Endothelial cell of umbilical vein (primary cell): ENCODE measurements at regions not wholly inside any gene's neighbourhood (a gene's known extent, or its start where the extent isn't known, plus 50 kb on each side); places are given as distances from the start of the nearest gene placed in this dataset.

Experiments used
- BruUV-seq: library from RNA; stranded (reverse); fragments of 400-500 nt; replicated peaks from 2 replicates; lab custom pipeline; 2021; lab: Mats Ljungman, UMichigan
- CTCF ChIA-PET: fragments of 300-600, 350-600 bp; sonication (Branson Sonifier 250); formaldehyde crosslinking; loops from one replicate; lab custom pipeline; 2021; ENCODE audit warnings: antibody characterized with exemption, inconsistent platforms; lab: Charles Lee
- POLR2A ChIA-PET: fragments of 300-600, 350-600 bp; sonication (Branson Sonifier 250); formaldehyde crosslinking; loops from one replicate; lab custom pipeline; 2021; ENCODE audit warnings: antibody characterized with exemption, inconsistent platforms; lab: Charles Lee
- DNase-seq: peaks from one replicate; pipeline ENCODE4 v3.0.0-alpha.2; 2011; ENCODE audit warnings: low read depth, low spot score
- FAIRE-seq: peaks from 2 replicates; lab custom pipeline; 2011; peaks lifted over from hg19 to GRCh38; lab: Jason Lieb, UNC
- H2AFZ ChIP-seq: 2 replicates; pipeline ENCODE4 v1.6.0; 2012; ENCODE audit warnings: low read depth, low read length, control low read depth, inconsistent platforms
- H3K27ac ChIP-seq: 2 replicates; pipeline ENCODE4 v1.5.1; 2011; ENCODE audit warnings: low read depth, mild to moderate bottlenecking, control low read depth, low read length, moderate library complexity; ENCODE audit not compliant: insufficient read depth
- H3K27me3 ChIP-seq, 2 experiments: 2 replicates each; pipeline versions ENCODE4 v1.6.0 to v1.6.1; 2011; ENCODE audit warnings: low read length in 2 of 2, mixed read lengths in 1 of 2; ENCODE audit not compliant: control insufficient read depth in 2 of 2, insufficient read depth in 2 of 2
- H3K36me3 ChIP-seq, 2 experiments: 2 replicates in 1 of 2; 3 replicates in 1 of 2; pipeline ENCODE4 v1.5.1; 2011; ENCODE audit warnings: low read length in 2 of 2, mild to moderate bottlenecking in 1 of 2, moderate library complexity in 1 of 2; ENCODE audit not compliant: control insufficient read depth in 2 of 2, insufficient read depth in 2 of 2; ENCODE audit errors: extremely low read depth in 1 of 2
- H3K4me1 ChIP-seq: 3 replicates; pipeline ENCODE4 v1.5.1; 2011; ENCODE audit warnings: mild to moderate bottlenecking, low read length; ENCODE audit not compliant: control insufficient read depth, insufficient read depth; ENCODE audit errors: extremely low read depth
- H3K4me2 ChIP-seq: 2 replicates; pipeline ENCODE4 v1.6.1; 2011; ENCODE audit warnings: low read length, control low read depth, mixed read lengths; ENCODE audit not compliant: insufficient read depth
- H3K4me3 ChIP-seq, 3 experiments: fragments of 200-600 bp in 1 of 3; sonication (generic), shearing (Covaris generic) in 1 of 3; replicated peaks in 1 of 3; 2 replicates each; pipeline ENCODE4 v1.5.1; 2011 to 2016; ENCODE audit warnings: control low read depth in 3 of 3, low read length in 3 of 3, mild to moderate bottlenecking in 2 of 3, inconsistent platforms in 1 of 3, low read depth in 1 of 3, moderate library complexity in 1 of 3; ENCODE audit not compliant: insufficient read depth in 1 of 3
- H3K79me2 ChIP-seq: 2 replicates; pipeline ENCODE4 v1.6.0; 2012; ENCODE audit warnings: low read length, inconsistent platforms; ENCODE audit not compliant: control insufficient read depth, insufficient read depth
- H3K9ac ChIP-seq: replicated peaks from 2 replicates; pipeline ENCODE3; 2011; ENCODE audit warnings: low read length, control low read depth; ENCODE audit not compliant: insufficient read depth; ENCODE audit errors: extremely low read depth
- H3K9me1 ChIP-seq: replicated peaks from 3 replicates; pipeline ENCODE4 v1.6.0; 2011; ENCODE audit warnings: mild to moderate bottlenecking, low read length; ENCODE audit not compliant: control insufficient read depth, insufficient read depth; ENCODE audit errors: extremely low read depth
- H3K9me3 ChIP-seq: replicated peaks from 2 replicates; pipeline ENCODE4 v1.5.1; 2012; ENCODE audit warnings: low read length, inconsistent platforms; ENCODE audit not compliant: control insufficient read depth, insufficient read depth
- H4K20me1 ChIP-seq: replicated peaks from 2 replicates; pipeline ENCODE3; 2011; ENCODE audit warnings: mild to moderate bottlenecking, low read length; ENCODE audit not compliant: control insufficient read depth, insufficient read depth; ENCODE audit errors: extremely low read depth
- CTCF ChIP-seq, 2 donors: IDR thresholded peaks; 1 replicate in 1 of 2; 2 replicates in 1 of 2; pipeline ENCODE4 v1.5.1; 2011; ENCODE audit warnings: low read length in 2 of 2, mild to moderate bottlenecking in 2 of 2, moderate library complexity in 2 of 2, control low read depth in 1 of 2, inconsistent platforms in 1 of 2, low read depth in 1 of 2; ENCODE audit not compliant: insufficient read depth in 1 of 2; ENCODE audit errors: extremely low read depth in 1 of 2
- EZH2 ChIP-seq: IDR thresholded peaks from 2 replicates; pipeline ENCODE4 v1.6.1; 2012; ENCODE audit warnings: borderline replicate concordance, low read depth, mild to moderate bottlenecking, moderate library complexity, low read length, inconsistent platforms; ENCODE audit not compliant: severe bottlenecking
- FOS ChIP-seq: IDR thresholded peaks from 2 replicates; pipeline ENCODE4 v1.6.1; 2011; ENCODE audit warnings: mild to moderate bottlenecking, low read length, moderate library complexity, borderline replicate concordance; ENCODE audit not compliant: insufficient read depth
- GATA2 ChIP-seq: IDR thresholded peaks from 2 replicates; pipeline ENCODE4 v1.7.0; 2011; ENCODE audit warnings: low read depth, mild to moderate bottlenecking, moderate library complexity, mixed read lengths, low read length; ENCODE audit not compliant: insufficient read length, insufficient read depth
- JUN ChIP-seq: IDR thresholded peaks from 2 replicates; pipeline ENCODE4 v1.6.1; 2011; ENCODE audit warnings: borderline replicate concordance, low read depth; ENCODE audit not compliant: insufficient read length, insufficient read depth
- MAX ChIP-seq: IDR thresholded peaks from 2 replicates; pipeline ENCODE4 v1.6.1; 2011; ENCODE audit not compliant: insufficient read depth, insufficient read length
- MYC ChIP-seq: IDR thresholded peaks from one replicate; pipeline ENCODE4 v1.6.1; 2011; ENCODE audit warnings: mild to moderate bottlenecking, low read depth, low read length
- POLR2A ChIP-seq: IDR thresholded peaks from 2 replicates; pipeline ENCODE4 v1.6.1; 2012; ENCODE audit warnings: low read depth, mild to moderate bottlenecking, control low read depth, low read length
- POLR2AphosphoS5 ChIP-seq: IDR thresholded peaks from 2 replicates; pipeline ENCODE4 v1.6.1; 2012; ENCODE audit warnings: low read depth, mild to moderate bottlenecking, control low read depth, low read length, moderate library complexity; ENCODE audit not compliant: insufficient read depth
- dilution Hi-C: fragments of 300-500 bp; cut with MboI; formaldehyde crosslinking; loops from one replicate; pipeline ENCODE4 v1.15.0; 2019; ENCODE audit warnings: low sequenced_read_pairs; ENCODE audit not compliant: extremely low pct_ligation_motif_present
- intact Hi-C: fragments of 100-400 bp; cut with micrococcal nuclease; formaldehyde crosslinking; loops from one replicate; pipeline ENCODE4 v1.10.0; 2022

GRCh38 chr3:21042184-21042583, 708.8 kb downstream of the ZNF385D start:
- no peaks in the 10 kb centered on the region for H3K36me3 ChIP-seq
- no peaks in the 10 kb centered on the region for H4K20me1 ChIP-seq
- H3K9me3 ChIP-seq: no peaks in the 10 kb centered on the region
- no peaks in the 10 kb centered on the region for H3K27me3 ChIP-seq
- dilution Hi-C loops: no loop called here
- TF ChIP-seq CTCF (IDR thresholded peaks at IDR 0.05; ENCODE audit: extremely low read depth in 1 of 2, insufficient read depth in 1 of 2, low read depth in 1 of 2, low read length in 2 of 2) (no peak), MYC (no peak), JUN (no peak), POLR2AphosphoS5 (no peak), FOS (no peak), EZH2 (no peak), POLR2A (no peak), GATA2 (no peak), MAX (no peak)
- POLR2A ChIA-PET: no interaction called here
- H2AFZ ChIP-seq: no peak overlapping the region
- H3K4me2 ChIP-seq: no peak overlapping the region
- BruUV-seq: no TSS peak
- DNase-seq: no peak
- no peaks in the 10 kb centered on the region for H3K79me2 ChIP-seq
- no peaks in the 10 kb centered on the region for H3K9me1 ChIP-seq
- H3K4me3 ChIP-seq: no peak overlapping the region
- CTCF ChIA-PET: no interaction called here
- intact Hi-C loops: no loop called here
- no peaks in the 10 kb centered on the region for H3K4me1 ChIP-seq
- no peak overlapping the region for H3K9ac ChIP-seq
- FAIRE-seq: no peak
- no peak overlapping the region for H3K27ac ChIP-seq
